ENCODE measurements at regions not wholly inside any gene's neighbourhood (a gene's known extent, or its start where the extent isn't known, plus 50 kb on each side); places are given as distances from the start of the nearest gene placed in this dataset.

DNA sequence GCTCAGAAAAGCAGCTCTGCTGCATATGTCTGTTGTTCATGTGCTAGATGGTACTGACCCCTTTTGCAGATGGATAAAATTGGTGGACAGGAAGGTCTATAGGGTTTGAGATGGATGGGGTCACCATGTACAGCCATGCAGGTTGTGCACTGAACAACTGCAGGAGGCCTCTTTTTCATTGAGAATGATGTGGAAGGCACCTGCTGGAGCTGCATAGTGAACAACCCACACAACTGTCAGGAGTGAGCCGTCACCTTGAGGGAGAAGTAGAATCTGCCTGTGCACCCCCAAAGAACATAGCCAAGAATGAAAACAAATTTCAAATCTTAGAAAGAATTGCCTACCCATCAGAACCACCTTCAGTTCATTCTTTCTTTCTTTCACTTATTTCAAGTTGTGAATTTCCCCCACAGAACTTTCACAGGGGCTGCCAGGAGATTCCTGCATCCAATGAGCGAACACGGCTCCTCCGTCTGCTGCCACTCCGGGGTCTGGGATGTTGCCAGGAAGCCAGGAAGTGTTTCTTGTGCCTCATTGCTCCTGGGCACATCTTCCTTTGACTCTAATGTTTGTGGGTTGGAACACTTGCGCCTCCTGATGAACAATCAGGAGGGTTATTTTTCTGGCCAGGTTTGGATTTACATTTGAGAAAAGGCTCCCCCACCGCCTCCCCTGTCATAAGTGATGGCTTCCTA is 53.7 kb upstream of the DOCK1 start:
- Mint-ChIP-seq H3K9me3 (no peaks in the 10 kb centered on the region), H3K36me3 (no peaks in the 10 kb centered on the region), H3K27ac (no peak overlapping the region), H3K4me1 (peaks cover 7% of the 10 kb centered on the region), H3K4me3 (no peak overlapping the region), H3K27me3 (ENCODE audit: low read depth) (peaks cover 2% of the 10 kb centered on the region)
- DNase-seq (ENCODE audit: low spot score in 2 of 2, unreplicated experiment in 2 of 2): no peak
- no peak for TF ChIP-seq CTCF (IDR thresholded peaks at IDR 0.05; ENCODE audit: unreplicated experiment)

- Mint-ChIP-seq H3K4me1 (peaks cover 7% of the 10 kb centered on the region), H3K9me3 (no peaks in the 10 kb centered on the region), H3K36me3 (no peaks in the 10 kb centered on the region), H3K27me3 (ENCODE audit: low read depth) (peaks cover 2% of the 10 kb centered on the region), H3K4me3 (no peak overlapping the region), H3K27ac (no peak overlapping the region)
- DNase-seq (ENCODE audit: low spot score in 2 of 2, unreplicated experiment in 2 of 2): no peak
- TF ChIP-seq CTCF (IDR thresholded peaks at IDR 0.05; ENCODE audit: unreplicated experiment): no peak
Observed at GRCh38 chr10:126854726-126855495, 50.3 kb upstream of the DOCK1 start.

Measured in mesothelial cell of epicardium (in vitro differentiated cells).